ENCODE measurements at regions not wholly inside any gene's neighbourhood (a gene's known extent, or its start where the extent isn't known, plus 50 kb on each side); places are given as distances from the start of the nearest gene placed in this dataset.

DNA sequence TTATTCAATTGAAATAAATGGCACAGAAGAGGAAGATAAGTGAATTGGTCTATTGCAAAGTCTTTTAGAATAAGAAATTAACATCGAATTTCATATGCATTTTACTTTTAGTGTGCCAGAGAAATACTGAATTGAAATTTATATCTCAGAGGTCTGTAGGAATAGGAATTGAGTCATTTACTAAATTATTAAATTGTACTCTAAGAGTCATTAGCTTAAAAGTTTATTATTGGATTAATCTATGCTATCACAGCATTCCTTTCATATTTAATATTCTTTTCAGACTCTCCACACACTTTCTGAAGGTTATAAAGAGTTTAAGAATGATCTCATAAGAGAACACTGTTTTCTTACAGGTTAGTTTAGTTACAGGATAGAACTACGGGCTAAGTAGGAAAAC, 2711.5 kb downstream of the ARAP2 start:
- DNase-seq = no peak

DNA sequence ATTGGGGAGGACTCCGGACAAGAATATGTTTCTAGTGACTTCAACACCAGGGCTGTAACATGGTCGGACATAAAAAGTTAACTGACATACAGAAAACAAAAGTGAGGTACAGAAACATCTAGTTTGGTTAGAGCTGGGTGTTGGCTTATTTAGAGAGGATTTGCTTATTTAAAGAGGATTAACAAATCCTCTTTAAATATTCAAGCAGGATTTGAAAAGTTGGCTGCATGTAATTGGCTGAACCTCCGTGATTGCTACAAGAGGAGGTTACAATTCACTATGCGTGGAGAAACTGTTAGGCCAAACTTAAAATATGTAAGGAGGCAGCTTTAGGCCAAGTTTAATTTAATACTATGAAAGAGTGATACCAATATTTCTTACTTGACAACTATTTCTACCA, 2707.4 kb downstream of the ARAP2 start:
- DNase-seq = no peak

DNA sequence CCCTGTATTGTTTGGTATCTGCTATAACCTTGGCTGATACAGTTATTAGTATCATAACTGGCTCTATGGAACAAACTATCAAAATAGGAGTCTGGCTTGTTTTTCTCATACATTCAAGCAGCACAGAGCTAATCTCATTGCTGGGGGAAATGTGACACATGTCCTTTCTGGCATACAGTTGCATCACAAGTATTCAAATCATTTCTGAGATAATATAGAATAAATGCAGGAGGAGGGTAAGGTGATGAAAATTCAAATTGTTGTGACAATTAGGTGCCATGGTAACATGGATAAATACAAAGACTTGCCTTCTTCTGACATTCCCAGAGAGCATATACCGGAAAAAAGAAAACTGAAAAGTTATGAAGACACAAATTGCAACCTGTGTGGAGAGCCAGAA, 2706.8 kb downstream of the ARAP2 start:
- DNase-seq = no peak

DNA sequence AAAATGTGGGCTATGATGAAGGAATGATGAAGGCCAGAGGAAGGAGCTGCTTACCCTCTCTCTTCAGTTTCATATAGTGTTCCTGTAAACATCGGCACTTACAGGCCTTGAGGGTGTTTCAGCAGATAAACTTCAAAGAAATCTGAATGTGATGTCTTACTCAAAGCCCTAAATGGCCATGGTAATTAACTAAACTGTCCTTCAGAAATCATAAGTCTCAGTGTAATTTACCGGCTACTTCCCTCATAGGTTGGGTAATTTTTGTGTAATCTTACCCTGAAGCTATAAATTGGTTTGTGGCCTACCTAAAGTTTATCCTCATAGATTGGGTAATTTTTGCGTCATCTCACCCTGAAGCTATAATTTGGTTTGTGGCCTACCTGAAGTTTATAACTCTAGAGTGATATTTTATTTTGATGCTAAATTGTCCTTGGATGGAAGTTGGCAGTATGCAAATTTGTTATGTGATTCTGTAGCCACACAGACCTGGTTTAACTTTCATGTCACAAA, 2700.3 kb downstream of the ARAP2 start:
- DNase-seq = no peak

DNA sequence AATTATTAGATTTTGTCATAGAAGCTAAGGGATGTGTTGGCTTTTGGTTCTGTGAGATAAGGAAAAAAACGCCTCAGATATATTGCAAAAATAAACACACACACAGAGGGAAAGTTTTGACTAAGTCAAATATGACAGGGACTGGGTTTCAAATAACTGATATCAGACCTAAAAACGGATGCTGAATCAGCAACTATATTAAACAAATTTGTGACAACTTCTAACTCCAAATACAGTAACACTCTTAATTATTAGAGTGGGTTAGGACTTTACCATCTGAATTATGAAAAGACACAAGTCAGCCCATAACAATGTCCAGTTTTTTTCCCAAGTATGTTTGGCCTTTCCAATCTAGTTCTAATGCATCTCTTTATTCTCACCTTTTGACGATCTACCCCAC, 2693.1 kb downstream of the ARAP2 start:
- DNase-seq = no peak

DNA sequence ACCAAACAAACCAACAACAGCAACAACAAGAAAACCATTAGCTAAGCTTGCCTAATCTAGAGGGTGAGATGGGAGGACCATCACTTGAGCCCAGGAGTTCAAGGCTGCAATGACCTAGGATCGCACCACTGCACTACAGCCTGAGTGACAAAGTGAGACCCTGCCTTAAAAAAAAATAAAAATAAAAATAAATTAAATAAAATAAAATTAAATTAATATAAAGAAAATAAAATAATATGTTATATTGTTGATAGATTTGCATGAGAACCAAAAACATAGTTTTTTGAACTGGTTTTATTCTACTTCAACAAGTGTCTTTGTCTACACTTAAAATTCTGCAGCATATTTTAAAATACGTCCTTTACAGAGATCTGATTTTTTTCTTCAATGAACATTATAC, 2683.1 kb downstream of the ARAP2 start:
- no peak for DNase-seq

DNA sequence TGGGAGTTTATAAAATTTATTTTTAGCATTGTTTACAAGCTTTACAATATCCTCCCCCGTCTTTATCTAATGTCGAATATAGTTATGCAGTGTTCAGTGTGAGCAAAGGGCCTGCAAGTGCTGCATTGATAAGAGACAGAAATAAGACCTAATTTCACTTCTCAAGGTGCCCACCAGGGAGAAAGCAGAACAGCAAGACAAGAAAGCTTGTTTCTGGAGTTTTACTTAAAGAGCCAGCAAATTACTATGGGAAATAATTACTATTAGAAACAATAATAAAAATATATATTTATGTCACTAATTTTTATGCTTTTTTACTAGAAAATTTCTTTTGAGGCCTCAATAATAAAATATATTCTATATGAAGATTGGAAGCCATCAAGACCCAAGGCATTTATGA, 2677.7 kb downstream of the ARAP2 start:
- no peak for DNase-seq

DNA sequence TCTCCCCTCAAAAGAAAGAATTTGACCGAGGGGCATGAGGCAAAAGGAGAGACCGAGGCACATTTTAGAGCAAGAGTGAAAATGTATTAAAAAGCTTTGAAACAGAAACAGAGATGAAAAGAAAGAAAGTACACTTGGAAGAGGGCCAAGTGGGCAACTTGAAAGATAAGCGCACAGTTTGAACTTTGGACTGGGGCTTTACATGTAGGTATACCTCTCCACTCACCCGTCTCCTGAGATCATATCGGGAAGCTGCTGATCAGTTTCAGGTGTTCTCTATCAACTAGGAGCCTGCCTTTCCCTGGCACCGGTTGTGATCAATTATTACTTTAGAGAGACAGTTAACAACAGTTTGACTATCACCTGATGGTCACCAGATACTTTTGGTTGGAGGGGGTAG, 2666.5 kb downstream of the ARAP2 start:
- no peak for DNase-seq

DNA sequence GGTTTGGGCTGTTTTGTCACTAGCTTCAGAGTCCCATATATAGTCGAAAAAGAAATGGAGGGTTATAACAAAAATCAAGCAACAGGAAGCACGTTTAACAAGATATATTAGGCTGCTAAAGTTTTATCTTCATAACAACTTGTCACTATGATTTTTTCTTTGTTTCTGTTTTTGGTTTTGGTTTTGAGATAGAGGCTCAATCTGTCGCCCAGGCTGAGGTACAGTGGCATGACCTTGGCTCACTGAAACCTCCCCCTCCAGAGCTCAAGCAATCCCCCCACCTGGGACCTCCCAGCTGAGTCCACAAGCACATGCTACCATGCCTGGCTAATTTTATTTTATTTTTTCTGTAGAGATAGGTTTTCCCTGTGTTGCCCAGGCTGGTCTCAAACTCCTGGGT, 2664.4 kb downstream of the ARAP2 start:
- no peak for DNase-seq

DNA sequence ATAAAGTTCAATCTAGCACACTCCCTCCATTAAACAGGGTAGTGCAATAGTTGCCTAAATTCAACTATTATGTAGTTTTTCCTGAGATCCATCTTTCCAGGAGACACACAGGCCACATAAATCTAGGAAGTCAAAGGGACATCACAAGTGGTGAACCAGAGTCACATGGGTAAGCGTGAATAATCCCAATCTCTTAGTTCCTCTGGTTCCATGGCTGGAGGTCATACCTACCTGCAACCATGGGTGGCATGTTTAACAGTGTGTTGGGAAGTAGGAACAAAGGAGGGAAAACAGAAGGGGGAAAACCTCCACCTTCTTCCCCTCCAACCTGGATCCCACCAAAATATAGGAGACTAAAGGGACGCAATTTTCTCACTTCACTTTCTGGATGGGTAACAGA, 2651.6 kb downstream of the ARAP2 start:
- no peak for DNase-seq

DNA sequence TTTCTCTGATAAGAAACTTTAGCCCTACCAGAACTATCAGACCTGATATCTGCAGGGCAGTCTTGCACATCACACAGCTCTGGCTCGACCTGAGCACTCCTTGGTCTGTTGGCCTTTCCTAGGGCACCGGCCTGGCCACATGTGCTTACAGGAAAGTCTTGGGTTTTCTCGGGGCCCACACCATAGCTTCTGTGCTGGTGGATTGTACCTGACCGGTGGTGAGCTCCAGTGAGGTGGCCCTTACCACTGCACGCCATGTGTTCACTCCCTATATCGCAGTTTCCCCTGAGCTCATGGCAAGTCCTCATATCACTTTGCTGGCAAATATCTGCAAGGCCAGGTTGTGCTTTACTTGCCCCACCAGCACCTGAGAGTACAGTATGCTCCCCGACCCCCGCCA, 2637.4 kb downstream of the ARAP2 start:
- no peak for DNase-seq

DNA sequence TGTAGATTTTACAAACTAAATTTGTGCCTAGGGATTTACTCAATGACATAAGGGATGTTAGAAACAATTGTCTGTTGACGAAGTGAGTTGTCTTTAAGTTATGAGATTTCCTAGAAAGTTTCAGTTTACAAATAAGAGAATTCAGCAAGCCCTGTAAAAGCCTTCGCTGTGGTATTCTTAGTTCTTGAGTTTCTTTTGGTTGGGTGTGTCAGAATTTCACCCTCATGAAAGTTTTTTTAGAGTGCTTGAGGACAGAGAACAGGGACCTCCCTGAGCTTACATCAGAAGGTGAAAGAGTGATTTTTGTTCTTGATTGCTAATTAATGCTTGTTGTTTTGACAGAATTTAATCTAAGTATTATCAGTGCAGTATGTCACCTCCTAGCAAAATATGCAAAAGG, 2628.2 kb downstream of the ARAP2 start:
- DNase-seq = no peak

DNA sequence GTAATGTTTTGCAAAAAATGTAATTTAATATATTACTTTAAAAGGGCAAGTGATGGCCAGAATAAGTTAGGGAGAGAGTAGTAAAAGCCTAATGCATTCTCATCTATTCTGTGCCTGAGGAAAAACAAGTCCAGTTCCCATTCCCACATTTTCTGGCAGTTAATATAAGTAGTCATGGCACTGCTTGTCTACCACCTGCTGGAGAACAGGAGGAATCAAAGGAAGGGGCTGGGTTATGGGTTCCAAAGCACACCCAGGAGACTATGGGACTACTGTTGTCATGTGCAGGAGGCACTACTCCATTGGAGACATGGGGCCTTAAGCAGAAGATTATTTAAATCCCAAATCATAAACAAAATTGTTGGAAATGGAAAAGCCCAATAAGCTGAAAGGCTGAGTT, 2618.6 kb downstream of the ARAP2 start:
- no peak for DNase-seq

DNA sequence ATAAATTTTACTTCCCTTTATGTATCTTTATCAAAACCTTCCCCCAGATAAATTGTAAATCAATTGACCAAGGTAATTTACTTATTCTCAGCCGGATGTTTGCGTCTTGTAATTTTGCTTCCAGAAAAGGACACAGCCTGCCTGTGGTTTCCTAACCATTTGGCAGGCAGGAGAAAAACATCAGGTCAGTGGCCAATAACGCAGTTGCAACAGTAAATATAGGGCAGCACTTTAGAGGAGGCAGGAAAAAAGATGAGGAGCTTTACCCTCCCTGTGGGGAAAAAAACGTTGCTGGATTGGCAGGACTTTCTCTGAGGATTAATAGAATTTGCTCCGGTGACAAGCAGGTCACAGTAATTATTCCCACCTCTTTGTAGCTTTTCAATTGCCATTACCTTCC, 2618.1 kb downstream of the ARAP2 start:
- no peak for DNase-seq

DNA sequence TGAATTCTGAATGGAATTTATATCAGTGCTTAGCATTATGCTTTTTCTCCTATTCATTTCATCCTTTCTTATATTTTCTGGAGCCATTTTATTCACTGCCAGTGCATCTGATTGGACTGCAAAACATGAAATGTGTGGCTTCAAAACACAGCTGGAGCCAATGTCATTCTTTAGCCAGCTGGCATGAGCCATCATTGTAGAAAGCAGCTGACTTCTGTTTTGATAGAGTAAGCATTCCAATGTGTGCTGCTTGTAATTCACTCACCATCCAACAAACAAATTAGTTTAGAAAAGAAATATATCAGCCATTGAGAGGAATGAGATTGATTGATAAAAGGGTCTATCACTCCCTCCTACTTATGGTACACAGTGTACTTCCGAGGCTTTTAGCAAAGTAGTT, 2616.0 kb downstream of the ARAP2 start:
- no peak for DNase-seq

DNA sequence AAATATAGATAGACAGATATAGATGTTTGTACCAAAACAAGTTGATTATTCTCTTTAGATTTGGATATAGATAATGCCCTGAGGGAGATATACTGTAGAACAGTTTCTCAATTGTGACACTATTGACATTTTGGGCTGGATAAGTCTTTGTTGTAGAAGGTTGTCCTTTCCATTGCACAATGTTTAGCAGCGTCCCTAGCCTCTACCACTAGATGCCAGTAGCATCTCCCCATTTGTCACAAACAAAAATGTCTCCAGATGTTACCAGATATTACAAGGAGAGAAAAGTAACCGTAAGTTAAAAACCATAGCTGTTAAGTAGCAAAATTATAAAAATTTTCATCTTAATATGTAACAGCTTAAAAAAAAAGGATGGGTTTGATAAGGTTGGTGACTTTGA, 2595.3 kb downstream of the ARAP2 start:
- no peak for DNase-seq

DNA sequence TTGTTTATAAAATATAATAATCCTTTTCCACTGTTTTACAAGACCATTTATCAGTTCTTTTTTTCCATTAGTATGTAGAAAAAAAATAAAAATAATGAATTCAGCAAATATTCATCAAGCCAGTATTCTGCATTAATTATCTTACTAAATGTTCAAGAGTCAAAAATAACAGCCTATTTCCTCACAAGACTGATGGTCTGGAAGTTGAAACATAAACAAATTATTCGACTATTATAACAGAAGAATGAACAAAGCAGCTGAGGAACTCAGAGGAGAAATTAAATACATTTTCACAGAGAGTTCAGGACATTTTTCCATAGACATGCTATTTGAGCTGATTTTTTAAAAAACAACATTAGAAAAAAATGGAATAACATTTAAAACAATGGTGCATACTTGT, 2594.8 kb downstream of the ARAP2 start:
- no peak for DNase-seq

DNA sequence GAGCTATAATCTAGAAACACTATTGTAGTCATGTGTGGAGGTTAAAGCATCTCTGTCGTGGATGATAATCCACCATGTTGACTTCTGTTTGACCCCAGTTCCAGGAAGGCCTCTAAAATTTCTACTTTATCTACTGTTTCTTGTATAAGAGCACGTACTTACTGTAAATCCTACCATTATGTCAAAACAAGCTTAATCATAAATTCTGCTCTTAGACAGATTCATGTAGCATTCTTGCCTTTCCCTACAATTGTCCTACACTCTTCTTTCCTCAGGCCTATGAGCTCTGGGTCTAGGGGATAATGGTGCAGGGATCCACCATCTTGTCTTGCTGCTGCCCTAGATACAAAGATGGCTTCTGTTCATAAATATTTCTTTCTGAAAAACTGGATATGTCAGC, 2594.3 kb downstream of the ARAP2 start:
- no peak for DNase-seq

DNA sequence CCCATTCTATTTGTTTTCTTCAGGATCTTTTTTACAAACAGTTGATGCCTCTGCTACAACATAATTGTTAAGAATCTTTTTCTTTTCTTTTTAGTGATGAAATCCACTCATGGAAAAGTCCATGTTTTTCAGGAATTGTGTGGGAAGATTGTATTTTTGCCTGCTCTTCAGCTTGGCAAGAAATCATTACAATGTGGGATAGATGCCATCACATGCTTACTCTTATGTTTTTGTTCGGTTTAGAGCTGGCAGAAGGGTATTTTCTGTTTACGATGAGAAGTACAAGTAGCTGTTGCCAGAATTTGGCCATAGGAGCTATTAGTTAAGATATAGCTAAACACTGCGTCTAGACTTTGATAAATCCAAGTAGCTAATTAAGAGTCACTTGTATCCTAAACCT, 2585.3 kb downstream of the ARAP2 start:
- DNase-seq = no peak

DNA sequence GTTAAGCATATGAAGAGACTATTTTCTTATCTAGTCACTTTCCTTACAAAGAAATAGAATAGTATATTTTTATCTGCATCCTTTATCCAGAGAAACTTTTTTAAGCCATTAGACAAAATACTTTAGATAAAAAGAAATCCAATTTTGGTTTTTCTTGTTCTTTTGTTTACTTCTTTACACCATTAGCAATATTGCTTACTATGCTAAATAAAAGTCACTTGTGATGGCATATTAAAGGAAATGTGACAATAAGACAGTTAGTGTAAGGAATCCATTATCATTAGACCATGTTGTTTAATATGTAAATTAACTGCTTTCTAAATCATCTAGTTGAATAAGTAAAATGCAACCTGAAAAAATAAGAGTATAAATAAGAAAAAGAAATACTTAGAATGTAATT, 2582.7 kb downstream of the ARAP2 start:
- no peak for DNase-seq

DNA sequence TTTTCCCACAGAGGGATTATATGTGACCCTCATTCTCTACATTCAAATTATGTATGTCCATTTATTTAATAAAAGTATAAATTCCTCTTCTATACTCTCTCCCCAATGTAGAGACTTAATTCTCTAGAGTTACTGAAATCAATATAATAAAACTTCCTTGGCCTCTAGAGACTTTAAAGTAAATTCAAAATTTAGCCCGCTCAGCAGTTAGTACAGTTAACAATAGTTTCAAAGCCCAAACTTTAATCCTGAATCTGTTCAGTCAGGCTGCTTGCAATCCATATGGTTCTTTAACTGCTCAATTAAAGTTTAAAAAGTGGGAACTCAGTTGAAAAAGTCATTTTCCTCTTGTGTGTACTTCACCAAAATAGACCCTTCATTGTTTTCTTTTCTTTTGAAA, 2558.4 kb downstream of the ARAP2 start:
- DNase-seq = no peak

DNA sequence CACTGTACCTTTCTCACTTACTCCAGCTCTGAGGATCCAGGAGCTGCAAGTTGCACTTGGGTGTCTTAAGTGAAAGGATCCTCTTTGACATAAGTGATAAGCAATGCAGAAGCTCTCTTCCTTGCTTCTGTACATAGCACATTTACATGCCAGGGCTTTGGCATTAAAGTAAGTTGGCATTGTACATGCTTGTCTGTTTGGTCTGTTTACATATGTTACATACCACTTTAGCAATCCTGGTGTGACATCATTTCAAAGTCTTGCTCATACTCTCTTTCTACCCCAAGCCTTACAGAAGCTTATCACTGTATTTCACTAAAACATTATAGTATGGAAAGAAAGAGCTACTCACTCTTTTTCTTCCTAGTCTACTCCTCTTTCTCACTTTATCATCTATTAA, 2548.3 kb downstream of the ARAP2 start:
- no peak for DNase-seq

DNA sequence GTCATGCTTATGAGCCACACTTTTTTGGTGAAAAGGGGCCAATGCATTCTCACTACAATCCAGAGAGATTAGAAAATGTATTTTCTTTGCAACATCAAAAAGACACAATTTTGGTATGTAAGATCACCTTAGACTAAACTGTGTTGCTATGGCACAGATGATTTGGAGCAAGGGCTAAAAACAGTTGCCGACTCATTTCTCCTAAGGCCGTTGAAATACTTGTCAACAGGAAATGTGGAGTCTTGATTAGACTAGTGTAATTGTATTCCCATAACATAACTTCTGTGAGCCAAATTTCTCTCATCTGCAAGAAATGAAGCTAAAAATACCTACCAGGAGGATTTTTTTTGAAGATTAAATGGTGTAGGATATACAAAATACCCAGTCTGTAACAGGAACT, 2547.7 kb downstream of the ARAP2 start:
- peak; percentile 5 for DNase-seq

DNA sequence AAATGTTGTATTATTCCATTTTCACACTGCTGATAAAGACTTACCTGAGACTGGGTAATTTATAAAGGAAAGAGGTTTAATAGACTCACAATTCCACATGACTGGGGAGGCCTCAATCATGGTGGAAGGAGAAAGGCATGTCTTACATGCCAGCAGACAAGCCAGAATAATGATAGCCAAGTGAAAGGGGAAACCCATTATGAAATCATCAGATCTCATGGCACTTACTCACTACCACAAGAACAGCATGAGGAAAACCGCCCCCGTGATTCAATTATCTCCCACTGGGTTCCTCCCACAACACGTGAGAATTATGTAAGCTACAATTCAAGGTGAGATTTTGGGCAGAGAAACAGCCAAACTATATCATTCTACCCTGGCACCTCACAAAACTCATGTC, 2535.1 kb downstream of the ARAP2 start:
- DNase-seq = no peak

DNA sequence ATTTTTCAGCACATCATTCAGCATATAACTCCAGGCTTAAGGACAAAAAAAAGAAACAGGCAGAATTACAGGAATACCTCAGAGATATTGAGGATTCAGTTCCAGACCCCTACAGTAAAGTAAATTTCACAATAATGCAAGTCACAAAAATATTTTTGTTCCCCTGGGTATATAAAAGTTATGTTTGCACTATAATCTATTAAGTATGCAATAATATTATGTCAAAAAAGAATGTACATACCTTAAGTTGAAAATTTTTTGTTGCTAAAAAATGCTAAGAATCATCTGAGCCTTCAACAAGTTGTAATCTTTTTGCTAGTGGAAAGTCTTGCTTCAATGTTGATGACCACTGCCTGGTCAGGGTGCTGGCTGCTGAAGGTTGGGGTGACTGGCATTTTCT, 2532.5 kb downstream of the ARAP2 start:
- DNase-seq = no peak

DNA sequence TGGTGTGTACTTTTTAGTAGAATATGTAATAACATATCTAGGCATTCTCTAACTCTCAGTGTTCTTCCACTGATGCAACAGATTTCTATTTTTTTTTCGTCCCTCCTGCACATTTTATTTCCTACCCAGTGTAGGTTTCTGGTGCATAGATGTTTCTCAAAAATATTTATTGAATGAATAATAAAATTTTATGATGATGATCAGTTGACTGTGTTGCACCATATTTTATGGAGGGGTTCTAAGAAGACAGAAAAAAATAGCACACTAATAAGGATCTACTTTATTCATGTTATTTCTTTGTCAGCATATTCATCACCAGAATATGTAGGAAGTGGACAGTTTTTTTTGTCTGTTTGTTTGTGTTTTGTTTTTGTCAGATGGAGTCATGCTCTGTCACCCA, 2529.3 kb downstream of the ARAP2 start:
- no peak for DNase-seq

Data from skin of body (tissue), 1 donor.